Brain microvascular endothelial cell (primary cell): ENCODE measurements at regions not wholly inside any gene's neighbourhood (a gene's known extent, or its start where the extent isn't known, plus 50 kb on each side); places are given as distances from the start of the nearest gene placed in this dataset.

ENCODE experiments used
- DNase-seq: peaks from one replicate; pipeline ENCODE4 v3.0.0-alpha.2; 2020
- H3K27ac ChIP-seq: fragments of 250-450 bp; sonication (Bioruptor Pico); 2 replicates; pipeline ENCODE4 v1.5.1; 2020; ENCODE audit warnings: mild to moderate bottlenecking, moderate library complexity
- H3K27me3 ChIP-seq: fragments of 250-450 bp; sonication (Bioruptor Pico); replicated peaks from 2 replicates; pipeline ENCODE4 v1.5.1; 2020; ENCODE audit warnings: mild to moderate bottlenecking
- H3K36me3 ChIP-seq: fragments of 250-450 bp; sonication (Bioruptor Pico); replicated peaks from 2 replicates; pipeline ENCODE4 v1.5.1; 2020; ENCODE audit warnings: mild to moderate bottlenecking
- H3K4me3 ChIP-seq: 2 replicates; pipeline ENCODE4 v1.5.1; 2011; ENCODE audit warnings: low read depth, mild to moderate bottlenecking, control low read depth, low read length, moderate library complexity
- in situ Hi-C: cut with HindIII; loops from 2 replicates; pipeline ENCODE4 v1.10.0; 2017; ENCODE audit warnings: low sequenced_read_pairs, low pct_ligation_motif_present
- TF ChIP-seq, protein P1 (sequence below): IDR thresholded peaks from 2 replicates; pipeline ENCODE4 v1.5.1; 2011; ENCODE audit warnings: low read depth, mild to moderate bottlenecking, moderate library complexity, low read length, control low read depth, inconsistent platforms; ENCODE audit errors: missing control alignments

- Histone ChIP-seq H3K27ac (no peak overlapping the region), H3K27me3 (no peaks in the 10 kb centered on the region), H3K4me3 (no peak overlapping the region), H3K36me3 (no peaks in the 10 kb centered on the region)
- no peak for DNase-seq
- in situ Hi-C loops = no loop called here
- TF ChIP-seq, protein P1, sequence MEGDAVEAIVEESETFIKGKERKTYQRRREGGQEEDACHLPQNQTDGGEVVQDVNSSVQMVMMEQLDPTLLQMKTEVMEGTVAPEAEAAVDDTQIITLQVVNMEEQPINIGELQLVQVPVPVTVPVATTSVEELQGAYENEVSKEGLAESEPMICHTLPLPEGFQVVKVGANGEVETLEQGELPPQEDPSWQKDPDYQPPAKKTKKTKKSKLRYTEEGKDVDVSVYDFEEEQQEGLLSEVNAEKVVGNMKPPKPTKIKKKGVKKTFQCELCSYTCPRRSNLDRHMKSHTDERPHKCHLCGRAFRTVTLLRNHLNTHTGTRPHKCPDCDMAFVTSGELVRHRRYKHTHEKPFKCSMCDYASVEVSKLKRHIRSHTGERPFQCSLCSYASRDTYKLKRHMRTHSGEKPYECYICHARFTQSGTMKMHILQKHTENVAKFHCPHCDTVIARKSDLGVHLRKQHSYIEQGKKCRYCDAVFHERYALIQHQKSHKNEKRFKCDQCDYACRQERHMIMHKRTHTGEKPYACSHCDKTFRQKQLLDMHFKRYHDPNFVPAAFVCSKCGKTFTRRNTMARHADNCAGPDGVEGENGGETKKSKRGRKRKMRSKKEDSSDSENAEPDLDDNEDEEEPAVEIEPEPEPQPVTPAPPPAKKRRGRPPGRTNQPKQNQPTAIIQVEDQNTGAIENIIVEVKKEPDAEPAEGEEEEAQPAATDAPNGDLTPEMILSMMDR = no peak
These were observed 52.1 kb upstream of the KAZN start for GRCh38 chr1:14546416-14546815.
